PC-9 (cell line): ENCODE measurements at regions not wholly inside any gene's neighbourhood (a gene's known extent, or its start where the extent isn't known, plus 50 kb on each side); places are given as distances from the start of the nearest gene placed in this dataset.

Experiments
- BruUV-seq: library from RNA; stranded (reverse); fragments of 400-500 nt; replicated peaks from 2 replicates; lab custom pipeline; 2021; lab: Mats Ljungman, UMichigan
- CTCF ChIA-PET: fragments of 300-600 bp; sonication (Branson Sonifier 250); formaldehyde crosslinking; loops from one replicate; lab custom pipeline; 2022; ENCODE audit warnings: antibody characterized with exemption; lab: Charles Lee
- POLR2A ChIA-PET: fragments of 300-600 bp; sonication (Branson Sonifier 250); formaldehyde crosslinking; loops from one replicate; lab custom pipeline; 2022; ENCODE audit warnings: antibody characterized with exemption; ENCODE audit not compliant: unreplicated experiment; lab: Charles Lee
- DNase-seq, 2 experiments: peaks; one replicate each; pipeline versions ENCODE4 v3.0.0 to v3.0.0-alpha.2; 2015 to 2022; ENCODE audit warnings: mixed read lengths in 1 of 2
- H2AFZ ChIP-seq: fragments of 200-600 bp; sonication (generic); 2 replicates; pipeline ENCODE4 v1.8.1; 2017; ENCODE audit warnings: antibody characterized with exemption
- H3F3A ChIP-seq: fragments of 200-600 bp; sonication (generic); 2 replicates; pipeline ENCODE4 v1.8.1; 2017; ENCODE audit warnings: antibody characterized with exemption, mild to moderate bottlenecking, low read depth; ENCODE audit not compliant: insufficient read depth
- H3K27ac ChIP-seq: fragments of 200-600 bp; sonication (generic); 2 replicates; pipeline ENCODE4 v1.6.1; 2016; ENCODE audit warnings: mixed run types
- H3K27me3 ChIP-seq: fragments of 200-600 bp; sonication (generic); 2 replicates; pipeline ENCODE4 v1.6.1; 2016; ENCODE audit warnings: low read depth, mixed run types; ENCODE audit not compliant: insufficient read depth
- H3K36me3 ChIP-seq: fragments of 200-600 bp; sonication (generic); 2 replicates; pipeline ENCODE4 v1.6.1; 2016; ENCODE audit warnings: low read depth, mixed run types
- H3K4me1 ChIP-seq: fragments of 200-600 bp; sonication (generic); replicated peaks from 2 replicates; pipeline ENCODE4 v1.6.1; 2016; ENCODE audit warnings: mixed run types; ENCODE audit not compliant: insufficient read depth
- H3K4me2 ChIP-seq: fragments of 200-600 bp; sonication (generic); 2 replicates; pipeline ENCODE4 v1.6.1; 2017; ENCODE audit warnings: mixed run types
- H3K4me3 ChIP-seq: fragments of 200-600 bp; sonication (generic); 2 replicates; pipeline ENCODE4 v1.6.1; 2016; ENCODE audit warnings: mixed run types
- H3K79me2 ChIP-seq: fragments of 200-600 bp; sonication (generic); 2 replicates; pipeline ENCODE4 v1.6.1; 2017; ENCODE audit warnings: low read depth, mixed run types
- H3K9me2 ChIP-seq: fragments of 200-600 bp; sonication (generic); 2 replicates; pipeline ENCODE4 v1.8.1; 2017; ENCODE audit warnings: mild to moderate bottlenecking; ENCODE audit not compliant: insufficient read depth
- H3K9me3 ChIP-seq: fragments of 200-600 bp; sonication (generic); 2 replicates; pipeline ENCODE4 v1.8.1; 2016; ENCODE audit warnings: low read depth; ENCODE audit not compliant: insufficient read depth
- H4K20me1 ChIP-seq: fragments of 200-600 bp; sonication (generic); 2 replicates; pipeline ENCODE4 v1.8.1; 2017; ENCODE audit not compliant: insufficient read depth
- CTCF ChIP-seq: fragments of 200-600 bp; sonication (generic); conservative IDR thresholded peaks from 2 replicates; pipeline ENCODE4 v1.6.1; 2017; ENCODE audit warnings: mixed run types, antibody characterized with exemption, mild to moderate bottlenecking, moderate library complexity
- EZH2 ChIP-seq: fragments of 200-600 bp; sonication (generic); IDR thresholded peaks from 2 replicates; pipeline ENCODE4 v1.8.0; 2017; ENCODE audit warnings: antibody characterized with exemption, low read depth
- intact Hi-C: fragments of 100-400 bp; cut with micrococcal nuclease; formaldehyde crosslinking; loops from one replicate; pipeline ENCODE4 v1.10.0; 2022; ENCODE audit not compliant: unreplicated experiment

DNA sequence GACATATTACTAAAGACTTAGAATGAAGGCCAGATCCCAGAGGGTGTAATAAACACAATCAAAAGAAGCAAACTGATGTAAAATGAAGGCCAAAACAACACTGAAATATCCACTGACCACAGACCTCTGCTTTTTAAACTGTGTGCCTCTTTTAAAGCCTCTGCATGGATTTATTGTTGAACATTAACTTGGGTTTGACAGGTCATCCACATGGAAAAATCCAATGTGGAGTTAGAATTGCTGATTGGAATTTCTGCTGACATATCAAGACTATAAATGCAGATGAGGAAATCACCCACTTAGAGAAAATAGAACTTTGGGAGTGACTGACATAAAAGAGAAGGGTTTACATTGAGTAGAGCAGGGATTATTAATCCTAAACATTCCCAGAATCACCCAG lies 853.9 kb upstream of the RAG2 start:
- no peaks in the 10 kb centered on the region for H3K9me3 ChIP-seq
- CTCF ChIA-PET, result no interaction called here
- no peaks in the 10 kb centered on the region for H3K4me1 ChIP-seq
- POLR2A ChIA-PET, result no interaction called here
- H3K9me2 ChIP-seq, result 0 out of 2 replicates have a peak, but pooled peaks cover 4% of the 10 kb centered on the region
- no peaks in the 10 kb centered on the region for H3K79me2 ChIP-seq
- no peak for DNase-seq
- no peaks in the 10 kb centered on the region for H3F3A ChIP-seq
- H4K20me1 ChIP-seq, result no peaks in the 10 kb centered on the region
- no peak overlapping the region for H3K4me3 ChIP-seq
- no peaks in the 10 kb centered on the region for H3K27me3 ChIP-seq
- H3K4me2 ChIP-seq, result no peak overlapping the region
- TF ChIP-seq EZH2, result no peak
- TF ChIP-seq CTCF, result no peak
- H3K36me3 ChIP-seq, result no peaks in the 10 kb centered on the region
- H2AFZ ChIP-seq, result peak overlapping the region; percentile 30; the same call in 1 of the 2 replicates
- H3K27ac ChIP-seq, result no peak overlapping the region
- intact Hi-C loops, result no loop called here
- BruUV-seq, result no TSS peak

DNA sequence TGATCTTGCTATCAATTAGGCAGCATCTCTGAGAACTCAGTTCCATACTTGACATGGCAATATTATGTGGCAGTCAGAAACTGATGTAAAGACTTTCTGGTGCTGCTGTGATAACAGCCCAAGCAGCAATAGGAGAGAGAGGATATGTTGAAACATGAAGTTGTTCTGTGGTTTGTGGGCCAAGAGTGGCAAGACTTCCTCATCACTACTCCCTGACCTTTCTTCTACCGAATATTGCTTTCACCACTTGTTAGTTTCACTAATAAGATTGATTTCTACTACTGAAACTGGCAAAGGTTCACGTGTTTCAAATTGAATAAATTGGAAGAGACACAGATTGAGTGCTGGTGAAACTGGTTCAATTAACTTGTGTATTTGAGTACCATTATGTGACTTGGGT lies 852.6 kb upstream of the RAG2 start:
- no TSS peak for BruUV-seq

DNA sequence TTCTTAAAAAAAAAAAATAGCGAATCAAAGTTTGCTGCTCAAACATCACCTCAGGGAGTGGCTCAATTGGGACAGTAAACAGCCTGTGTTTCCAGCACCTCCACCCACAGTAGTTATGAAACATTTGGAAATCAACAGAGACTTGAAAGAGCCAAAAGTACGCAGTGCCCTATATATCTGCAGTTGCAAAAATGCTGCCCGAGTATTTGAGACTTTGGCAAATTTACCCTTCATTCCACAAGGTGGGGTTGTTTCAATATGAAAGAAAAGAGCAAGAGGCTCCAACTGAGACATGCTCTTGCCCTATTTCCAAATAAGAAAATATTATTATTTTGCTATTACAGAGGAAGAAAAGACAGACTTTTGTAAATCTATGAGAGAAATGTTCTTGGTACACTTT lies 851.1 kb upstream of the RAG2 start:
- ChIA-PET POLR2A (no interaction called here), CTCF (no interaction called here)
- Histone ChIP-seq H3K4me1 (no peaks in the 10 kb centered on the region), H3K4me2 (no peak overlapping the region; the same call in 1 of the 2 replicates), H2AFZ (peak overlapping the region; percentile 61), H3K9me2 (0 out of 2 replicates have a peak, but pooled peaks cover 4% of the 10 kb centered on the region), H3K4me3 (no peak overlapping the region), H3K36me3 (no peaks in the 10 kb centered on the region), H3K27ac (no peak overlapping the region), H3F3A (no peaks in the 10 kb centered on the region), H3K27me3 (no peaks in the 10 kb centered on the region), H4K20me1 (no peaks in the 10 kb centered on the region), H3K9me3 (no peaks in the 10 kb centered on the region), H3K79me2 (no peaks in the 10 kb centered on the region)
- BruUV-seq, result no TSS peak
- TF ChIP-seq EZH2, result no peak
- peak; percentile 85 for TF ChIP-seq CTCF
- intact Hi-C loops, result loop anchor here (1.0 to 10.0 kb wide), 3 partner anchors 73 to 1342 kb away; no protein-coding TSS in a partner anchor
- DNase-seq, result peak; percentile 1 to 50

More for the DNA sequence above, 852.6 kb upstream of the RAG2 start:
- Histone ChIP-seq H4K20me1 (no peaks in the 10 kb centered on the region), H3K27ac (no peak overlapping the region), H3K4me2 (no peak overlapping the region), H3K27me3 (no peaks in the 10 kb centered on the region), H3K9me2 (0 out of 2 replicates have a peak, but pooled peaks cover 4% of the 10 kb centered on the region), H3K9me3 (no peaks in the 10 kb centered on the region), H3K36me3 (no peaks in the 10 kb centered on the region), H3K79me2 (no peaks in the 10 kb centered on the region), H2AFZ (no peak overlapping the region), H3K4me1 (no peaks in the 10 kb centered on the region), H3K4me3 (no peak overlapping the region), H3F3A (no peaks in the 10 kb centered on the region)
- no peak for TF ChIP-seq EZH2
- TF ChIP-seq CTCF, result no peak
- ChIA-PET CTCF (no interaction called here), POLR2A (no interaction called here)
- no peak for DNase-seq
- intact Hi-C loops, result no loop called here
